AG09309 (cell line): ENCODE measurements at regions not wholly inside any gene's neighbourhood (a gene's known extent, or its start where the extent isn't known, plus 50 kb on each side); places are given as distances from the start of the nearest gene placed in this dataset.

Source experiments
- DNase-seq: peaks from one replicate; pipeline ENCODE4 v3.0.0-alpha.2; 2010; ENCODE audit warnings: low read depth
- H3K4me3 ChIP-seq: 2 replicates; pipeline ENCODE4 v1.5.1; 2011; ENCODE audit warnings: mild to moderate bottlenecking, low read depth, low read length, moderate library complexity; ENCODE audit not compliant: control insufficient read depth
- CTCF ChIP-seq: IDR thresholded peaks from 2 replicates; pipeline ENCODE4 v1.5.1; 2011; ENCODE audit warnings: mild to moderate bottlenecking, low read depth, low read length, inconsistent platforms; ENCODE audit not compliant: insufficient read depth, control insufficient read depth; ENCODE audit errors: missing control alignments

GRCh38 chr16:86020971-86021370 lies 122.0 kb downstream of the IRF8 start:
- no peak overlapping the region for H3K4me3 ChIP-seq
- no peak for TF ChIP-seq CTCF
- DNase-seq, result no peak

GRCh38 chr16:86022381-86022960 lies 123.5 kb downstream of the IRF8 start:
- DNase-seq, result no peak
- no peak overlapping the region for H3K4me3 ChIP-seq
- no peak for TF ChIP-seq CTCF

GRCh38 chr16:86024210-86024609 lies 125.2 kb downstream of the IRF8 start:
- TF ChIP-seq CTCF, result no peak
- H3K4me3 ChIP-seq, result no peak overlapping the region
- no peak for DNase-seq

- no peak for TF ChIP-seq CTCF
- no peak overlapping the region for H3K4me3 ChIP-seq
- no peak for DNase-seq
Measured at GRCh38 chr16:86025706-86026105, 126.7 kb downstream of the IRF8 start.

- DNase-seq, result no peak
- TF ChIP-seq CTCF, result no peak
- no peak overlapping the region for H3K4me3 ChIP-seq
Measured at GRCh38 chr16:86026171-86026910, 127.4 kb downstream of the IRF8 start.

- no peak overlapping the region for H3K4me3 ChIP-seq
- TF ChIP-seq CTCF, result no peak
- no peak for DNase-seq
Measured at GRCh38 chr16:86026916-86027315, 128.0 kb downstream of the IRF8 start.
